HepG2 (cell line): ENCODE measurements at regions not wholly inside any gene's neighbourhood (a gene's known extent, or its start where the extent isn't known, plus 50 kb on each side); places are given as distances from the start of the nearest gene placed in this dataset.

Experiments used
- ATAC-seq: fragments of 200-7000 bp; cut with Tn5 transposase; 3 replicates; pipeline ENCODE4 v1.9.1; 2020; ENCODE audit warnings: mild to moderate bottlenecking, moderate library complexity
- BruUV-seq: library from RNA; stranded (reverse); fragments of 400-500 nt; replicated peaks from 2 replicates; lab custom pipeline; 2021; lab: Mats Ljungman, UMichigan
- CTCF ChIA-PET: fragments of 300-600 bp; formaldehyde crosslinking; extraction: SDS; loops from one replicate; lab custom pipeline; 2021; ENCODE audit warnings: low total read pairs, inconsistent platforms, low intra/inter-chr PET ratio; lab: Yijun Ruan, JAX
- POLR2A ChIA-PET: fragments of 350-600 bp; sonication (Branson Sonifier 250); formaldehyde crosslinking; loops from one replicate; lab custom pipeline; 2020; ENCODE audit warnings: antibody characterized with exemption, inconsistent platforms; lab: Yijun Ruan, JAX
- DNase-seq: peaks from one replicate; pipeline ENCODE4 v3.0.0-alpha.2; 2015; ENCODE audit warnings: low spot score
- FAIRE-seq: peaks from 3 replicates; lab custom pipeline; 2011; peaks lifted over from hg19 to GRCh38; lab: Jason Lieb, UNC
- H2AFZ ChIP-seq: one replicate; pipeline ENCODE4 v1.6.1; 2011; ENCODE audit warnings: low read length, inconsistent platforms
- H3K27ac ChIP-seq: fragments of 300-600 bp; 3 replicates; pipeline ENCODE4 v1.8.0; 2011; ENCODE audit warnings: mixed run types, mild to moderate bottlenecking, mixed read lengths, low read length, inconsistent platforms; ENCODE audit not compliant: insufficient read depth; ENCODE audit errors: extremely low read length
- H3K27me3 ChIP-seq, 2 experiments: fragments of 200-600 bp in 1 of 2; 2 replicates in 1 of 2; 3 replicates in 1 of 2; pipeline versions ENCODE4 v1.6.0 to v1.8.0; 2011; ENCODE audit warnings: low read length in 2 of 2, mild to moderate bottlenecking in 2 of 2, moderate library complexity in 2 of 2, inconsistent platforms in 1 of 2; ENCODE audit not compliant: insufficient read depth in 2 of 2, control insufficient read depth in 1 of 2
- H3K36me3 ChIP-seq, 2 experiments: fragments of 200-600 bp in 1 of 2; replicated peaks in 1 of 2; 2 replicates in 1 of 2; 3 replicates in 1 of 2; pipeline versions ENCODE4 v1.5.1 to v1.8.0; 2011; ENCODE audit warnings: low read length in 2 of 2, inconsistent platforms in 1 of 2; ENCODE audit not compliant: insufficient read depth in 2 of 2, control insufficient read depth in 1 of 2
- H3K4me1 ChIP-seq: 2 replicates; pipeline ENCODE4 v1.5.1; 2012; ENCODE audit warnings: low read length, inconsistent platforms; ENCODE audit not compliant: insufficient read depth
- H3K4me2 ChIP-seq: 2 replicates; pipeline ENCODE4 v1.6.0; 2011; ENCODE audit warnings: low read depth, low read length, inconsistent platforms
- H3K4me3 ChIP-seq, 3 experiments: fragments of 200-600 bp in 1 of 3; sonication (generic), shearing (Covaris generic) in 1 of 3; replicated peaks in 1 of 3; 2 replicates each; pipeline ENCODE4 v1.5.1; 2011 to 2016; ENCODE audit warnings: low read length in 3 of 3, inconsistent platforms in 2 of 3, low read depth in 2 of 3, mild to moderate bottlenecking in 2 of 3, control low read depth in 1 of 3, mixed read lengths in 1 of 3; ENCODE audit not compliant: insufficient read depth in 1 of 3
- H3K79me2 ChIP-seq: one replicate; pipeline ENCODE4 v1.6.1; 2011; ENCODE audit warnings: low read length, inconsistent platforms; ENCODE audit not compliant: insufficient read depth
- H3K9ac ChIP-seq: 2 replicates; pipeline ENCODE4 v1.6.0; 2011; ENCODE audit warnings: mild to moderate bottlenecking, low read depth, low read length, inconsistent platforms; ENCODE audit not compliant: insufficient read depth
- H3K9me3 ChIP-seq: 2 replicates; pipeline ENCODE4 v1.5.1; 2012; ENCODE audit warnings: mild to moderate bottlenecking, low read length
- H4K20me1 ChIP-seq: 2 replicates; pipeline ENCODE4 v1.6.0; 2011; ENCODE audit warnings: inconsistent platforms, mild to moderate bottlenecking, low read length, moderate library complexity; ENCODE audit not compliant: insufficient read depth
- POGZ ChIP-seq: sonication (generic); formaldehyde crosslinking; IDR thresholded peaks from 2 replicates; pipeline ENCODE4 v1.4.0; 2020; ENCODE audit warnings: mild to moderate bottlenecking, missing genetic modification reagents
- RNF2 ChIP-seq: fragments of 450-650 bp; conservative IDR thresholded peaks from 2 replicates; pipeline ENCODE4 v1.6.1; 2016; ENCODE audit warnings: low read depth
- ZNF292 ChIP-seq: sonication (generic); formaldehyde crosslinking; IDR thresholded peaks from 2 replicates; pipeline ENCODE4 v1.8.1; 2022; ENCODE audit warnings: mild to moderate bottlenecking, low read depth, missing genetic modification reagents, borderline replicate concordance
- ZNF569 ChIP-seq: sonication (generic); formaldehyde crosslinking; IDR thresholded peaks from 2 replicates; pipeline ENCODE4 v1.5.0; 2020; ENCODE audit warnings: mild to moderate bottlenecking, missing genetic modification reagents, moderate library complexity, borderline replicate concordance
- WGBS: methylation state at CpG from one replicate; pipeline ENCODE4 v1.1.6; 2017; ENCODE audit warnings: low lambda C conversion rate; 5-methylcytosine and 5-hydroxymethylcytosine counted together
- in situ Hi-C: cut with HindIII; loops from 2 replicates; pipeline ENCODE4 v1.10.0; 2017; ENCODE audit warnings: low pct_unique_long_range_greater_than_20kb; ENCODE audit not compliant: extremely low pct_ligation_motif_present
- intact Hi-C: fragments of 100-400 bp; cut with micrococcal nuclease; formaldehyde crosslinking; loops from one replicate; pipeline ENCODE4 v1.10.0; 2022; ENCODE audit not compliant: unreplicated experiment
- TF ChIP-seq, protein P1 (sequence below): sonication (generic); formaldehyde crosslinking; IDR thresholded peaks from one replicate; pipeline ENCODE4 v1.5.1; 2020; ENCODE audit warnings: mild to moderate bottlenecking, missing genetic modification reagents; ENCODE audit errors: not compliant biosample characterization
- TF ChIP-seq, protein P2 (sequence below): sonication (generic); formaldehyde crosslinking; conservative IDR thresholded peaks from 2 replicates; pipeline ENCODE4 v1.4.0; 2020; ENCODE audit warnings: missing genetic modification reagents
- TF ChIP-seq, protein P3 (sequence below): sonication (generic); formaldehyde crosslinking; IDR thresholded peaks from 2 replicates; pipeline ENCODE4 v1.4.0; 2020; ENCODE audit warnings: missing genetic modification reagents
- TF ChIP-seq, protein P4 (sequence below): sonication (generic); formaldehyde crosslinking; IDR thresholded peaks from 2 replicates; pipeline ENCODE4 v1.9.0; 2022; ENCODE audit warnings: missing genetic modification reagents, mild to moderate bottlenecking, borderline replicate concordance

DNA sequence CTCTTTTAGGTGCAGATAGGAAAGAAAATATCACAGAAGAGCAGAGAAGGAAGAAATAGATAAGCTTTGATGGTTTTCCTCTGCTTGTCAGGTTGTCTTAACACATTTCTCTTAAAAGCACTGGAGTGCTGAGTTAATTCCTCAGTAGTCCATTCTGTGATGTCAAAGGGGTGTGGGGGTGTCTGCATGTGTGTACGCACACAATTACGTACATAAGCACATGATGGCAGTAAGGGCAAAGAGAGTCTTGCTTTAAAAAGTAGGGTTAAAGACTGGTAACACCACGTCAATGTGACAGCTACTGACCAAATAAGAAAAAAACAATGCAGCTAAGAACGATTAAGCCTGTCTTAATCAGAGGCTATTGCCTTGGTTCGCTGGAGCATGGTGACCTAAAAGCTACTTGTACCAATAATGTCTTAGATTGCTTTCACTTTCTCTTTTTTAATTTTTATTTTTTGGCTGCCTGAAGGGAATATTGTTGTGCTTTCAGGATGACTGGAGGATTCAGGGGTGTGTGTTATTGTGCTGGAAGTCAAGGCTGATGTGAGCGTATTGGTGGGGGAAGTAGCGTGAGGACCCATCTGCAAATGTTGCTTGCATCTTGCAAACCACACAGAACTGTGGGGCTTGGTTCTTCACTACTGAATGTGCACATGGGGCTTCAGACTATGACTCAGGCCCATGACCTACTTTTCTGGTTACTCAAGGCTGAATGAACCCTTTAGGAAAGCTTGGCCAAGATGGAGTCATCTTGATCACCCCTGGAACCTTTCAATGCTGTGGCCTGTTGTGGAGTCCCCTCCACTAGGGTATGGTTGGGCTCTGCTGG, 417.8 kb upstream of the TPM1 start (continued):
- TF ChIP-seq, protein P1, sequence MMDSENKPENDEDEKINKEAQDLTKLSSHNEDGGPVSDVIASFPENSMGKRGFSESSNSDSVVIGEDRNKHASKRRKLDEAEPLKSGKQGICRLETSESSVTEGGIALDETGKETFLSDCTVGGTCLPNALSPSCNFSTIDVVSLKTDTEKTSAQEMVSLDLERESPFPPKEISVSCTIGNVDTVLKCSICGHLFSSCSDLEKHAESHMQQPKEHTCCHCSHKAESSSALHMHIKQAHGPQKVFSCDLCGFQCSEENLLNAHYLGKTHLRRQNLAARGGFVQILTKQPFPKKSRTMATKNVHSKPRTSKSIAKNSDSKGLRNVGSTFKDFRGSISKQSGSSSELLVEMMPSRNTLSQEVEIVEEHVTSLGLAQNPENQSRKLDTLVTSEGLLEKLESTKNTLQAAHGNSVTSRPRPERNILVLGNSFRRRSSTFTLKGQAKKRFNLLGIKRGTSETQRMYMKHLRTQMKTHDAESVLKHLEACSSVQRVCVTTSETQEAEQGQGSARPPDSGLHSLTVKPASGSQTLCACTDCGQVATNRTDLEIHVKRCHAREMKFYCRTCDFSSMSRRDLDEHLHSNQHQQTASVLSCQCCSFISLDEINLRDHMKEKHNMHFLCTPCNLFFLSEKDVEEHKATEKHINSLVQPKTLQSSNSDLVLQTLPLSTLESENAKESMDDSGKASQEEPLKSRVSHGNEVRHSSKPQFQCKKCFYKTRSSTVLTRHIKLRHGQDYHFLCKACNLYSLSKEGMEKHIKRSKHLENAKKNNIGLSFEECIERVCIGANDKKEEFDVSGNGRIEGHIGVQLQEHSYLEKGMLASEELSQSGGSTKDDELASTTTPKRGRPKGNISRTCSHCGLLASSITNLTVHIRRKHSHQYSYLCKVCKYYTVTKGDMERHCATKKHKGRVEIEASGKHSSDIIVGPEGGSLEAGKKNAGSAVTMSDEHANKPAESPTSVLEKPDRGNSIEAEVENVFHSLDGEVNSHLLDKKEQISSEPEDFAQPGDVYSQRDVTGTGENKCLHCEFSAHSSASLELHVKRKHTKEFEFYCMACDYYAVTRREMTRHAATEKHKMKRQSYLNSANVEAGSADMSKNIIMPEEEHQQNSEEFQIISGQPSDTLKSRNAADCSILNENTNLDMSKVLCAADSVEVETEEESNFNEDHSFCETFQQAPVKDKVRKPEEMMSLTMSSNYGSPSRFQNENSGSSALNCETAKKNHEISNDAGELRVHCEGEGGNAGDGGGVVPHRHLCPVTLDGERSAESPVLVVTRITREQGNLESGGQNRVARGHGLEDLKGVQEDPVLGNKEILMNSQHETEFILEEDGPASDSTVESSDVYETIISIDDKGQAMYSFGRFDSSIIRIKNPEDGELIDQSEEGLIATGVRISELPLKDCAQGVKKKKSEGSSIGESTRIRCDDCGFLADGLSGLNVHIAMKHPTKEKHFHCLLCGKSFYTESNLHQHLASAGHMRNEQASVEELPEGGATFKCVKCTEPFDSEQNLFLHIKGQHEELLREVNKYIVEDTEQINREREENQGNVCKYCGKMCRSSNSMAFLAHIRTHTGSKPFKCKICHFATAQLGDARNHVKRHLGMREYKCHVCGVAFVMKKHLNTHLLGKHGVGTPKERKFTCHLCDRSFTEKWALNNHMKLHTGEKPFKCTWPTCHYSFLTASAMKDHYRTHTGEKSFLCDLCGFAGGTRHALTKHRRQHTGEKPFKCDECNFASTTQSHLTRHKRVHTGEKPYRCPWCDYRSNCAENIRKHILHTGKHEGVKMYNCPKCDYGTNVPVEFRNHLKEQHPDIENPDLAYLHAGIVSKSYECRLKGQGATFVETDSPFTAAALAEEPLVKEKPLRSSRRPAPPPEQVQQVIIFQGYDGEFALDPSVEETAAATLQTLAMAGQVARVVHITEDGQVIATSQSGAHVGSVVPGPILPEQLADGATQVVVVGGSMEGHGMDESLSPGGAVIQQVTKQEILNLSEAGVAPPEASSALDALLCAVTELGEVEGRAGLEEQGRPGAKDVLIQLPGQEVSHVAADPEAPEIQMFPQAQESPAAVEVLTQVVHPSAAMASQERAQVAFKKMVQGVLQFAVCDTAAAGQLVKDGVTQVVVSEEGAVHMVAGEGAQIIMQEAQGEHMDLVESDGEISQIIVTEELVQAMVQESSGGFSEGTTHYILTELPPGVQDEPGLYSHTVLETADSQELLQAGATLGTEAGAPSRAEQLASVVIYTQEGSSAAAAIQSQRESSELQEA, result no peak
- no peak for TF ChIP-seq RNF2

DNA sequence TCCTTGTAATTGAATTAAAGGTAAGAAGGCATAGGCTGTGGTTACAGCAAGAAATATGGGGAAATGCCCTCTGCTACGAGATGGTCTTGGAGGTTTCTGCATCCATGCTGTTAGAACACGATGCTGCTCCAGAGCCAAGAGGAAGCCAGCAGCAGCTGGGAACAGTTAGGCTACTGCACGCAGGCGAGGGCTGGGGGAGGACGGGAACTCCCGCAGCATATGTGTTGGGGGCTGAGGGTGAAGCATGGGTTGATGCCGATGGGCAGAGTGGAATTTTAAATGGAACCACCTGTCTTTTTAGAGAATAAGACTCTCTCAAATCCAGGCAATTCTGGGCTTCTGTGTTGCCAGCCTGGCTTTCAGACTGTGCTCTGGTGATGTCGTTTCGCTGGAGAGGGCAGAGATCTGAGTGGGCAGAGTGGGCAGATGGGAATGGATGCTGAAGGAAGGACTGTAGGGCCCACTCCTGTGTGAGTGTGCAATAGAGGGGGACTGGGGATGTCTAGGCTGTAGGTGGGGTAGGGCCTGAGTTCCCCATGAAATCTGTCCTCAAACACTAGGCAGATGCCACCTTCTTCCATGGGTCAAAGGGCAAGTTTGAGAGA, 417.0 kb upstream of the TPM1 start:
- DNase-seq (no peak), FAIRE-seq (no peak), ATAC-seq (no peak)
- H3K9me3 ChIP-seq, result no peaks in the 10 kb centered on the region
- H3K79me2 ChIP-seq, result no peaks in the 10 kb centered on the region
- no peak overlapping the region for H3K4me2 ChIP-seq
- H3K27ac ChIP-seq, result no peak overlapping the region
- in situ Hi-C loops (no loop called here), intact Hi-C loops (no loop called here)
- no peaks in the 10 kb centered on the region for H3K4me1 ChIP-seq
- H3K36me3 ChIP-seq, result no peaks in the 10 kb centered on the region
- TF ChIP-seq, protein P2, sequence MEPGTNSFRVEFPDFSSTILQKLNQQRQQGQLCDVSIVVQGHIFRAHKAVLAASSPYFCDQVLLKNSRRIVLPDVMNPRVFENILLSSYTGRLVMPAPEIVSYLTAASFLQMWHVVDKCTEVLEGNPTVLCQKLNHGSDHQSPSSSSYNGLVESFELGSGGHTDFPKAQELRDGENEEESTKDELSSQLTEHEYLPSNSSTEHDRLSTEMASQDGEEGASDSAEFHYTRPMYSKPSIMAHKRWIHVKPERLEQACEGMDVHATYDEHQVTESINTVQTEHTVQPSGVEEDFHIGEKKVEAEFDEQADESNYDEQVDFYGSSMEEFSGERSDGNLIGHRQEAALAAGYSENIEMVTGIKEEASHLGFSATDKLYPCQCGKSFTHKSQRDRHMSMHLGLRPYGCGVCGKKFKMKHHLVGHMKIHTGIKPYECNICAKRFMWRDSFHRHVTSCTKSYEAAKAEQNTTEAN (CRISPR knock-in tag), result no peak
- TF ChIP-seq ZNF292 (CRISPR knock-in tag), result no peak
- TF ChIP-seq, protein P3, sequence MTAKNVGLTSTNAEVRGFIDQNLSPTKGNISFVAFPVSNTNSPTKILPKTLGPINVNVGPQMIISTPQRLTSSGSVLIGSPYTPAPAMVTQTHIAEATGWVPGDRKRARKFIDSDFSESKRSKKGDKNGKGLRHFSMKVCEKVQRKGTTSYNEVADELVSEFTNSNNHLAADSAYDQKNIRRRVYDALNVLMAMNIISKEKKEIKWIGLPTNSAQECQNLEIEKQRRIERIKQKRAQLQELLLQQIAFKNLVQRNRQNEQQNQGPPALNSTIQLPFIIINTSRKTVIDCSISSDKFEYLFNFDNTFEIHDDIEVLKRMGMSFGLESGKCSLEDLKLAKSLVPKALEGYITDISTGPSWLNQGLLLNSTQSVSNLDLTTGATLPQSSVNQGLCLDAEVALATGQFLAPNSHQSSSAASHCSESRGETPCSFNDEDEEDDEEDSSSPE (CRISPR knock-in tag), result no peak
- TF ChIP-seq, protein P4, sequence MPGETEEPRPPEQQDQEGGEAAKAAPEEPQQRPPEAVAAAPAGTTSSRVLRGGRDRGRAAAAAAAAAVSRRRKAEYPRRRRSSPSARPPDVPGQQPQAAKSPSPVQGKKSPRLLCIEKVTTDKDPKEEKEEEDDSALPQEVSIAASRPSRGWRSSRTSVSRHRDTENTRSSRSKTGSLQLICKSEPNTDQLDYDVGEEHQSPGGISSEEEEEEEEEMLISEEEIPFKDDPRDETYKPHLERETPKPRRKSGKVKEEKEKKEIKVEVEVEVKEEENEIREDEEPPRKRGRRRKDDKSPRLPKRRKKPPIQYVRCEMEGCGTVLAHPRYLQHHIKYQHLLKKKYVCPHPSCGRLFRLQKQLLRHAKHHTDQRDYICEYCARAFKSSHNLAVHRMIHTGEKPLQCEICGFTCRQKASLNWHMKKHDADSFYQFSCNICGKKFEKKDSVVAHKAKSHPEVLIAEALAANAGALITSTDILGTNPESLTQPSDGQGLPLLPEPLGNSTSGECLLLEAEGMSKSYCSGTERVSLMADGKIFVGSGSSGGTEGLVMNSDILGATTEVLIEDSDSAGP (CRISPR knock-in tag), result no peak
- no peak for TF ChIP-seq ZNF569 (CRISPR knock-in tag)
- no peak for TF ChIP-seq POGZ (CRISPR knock-in tag)
- no peaks in the 10 kb centered on the region for H4K20me1 ChIP-seq
- ChIA-PET CTCF (no interaction called here), POLR2A (no interaction called here)
- H3K9ac ChIP-seq, result no peak overlapping the region
- no peak overlapping the region for H3K4me3 ChIP-seq
- BruUV-seq, result no TSS peak
- 82% methylated on average over 9 of the region's 9 CpGs for WGBS
- H3K27me3 ChIP-seq, result no peaks in the 10 kb centered on the region
- no peak overlapping the region for H2AFZ ChIP-seq
